ENCODE measurements at regions not wholly inside any gene's neighbourhood (a gene's known extent, or its start where the extent isn't known, plus 50 kb on each side); places are given as distances from the start of the nearest gene placed in this dataset.
"Not testable (repeated sequence)": the region's sequence is repeated elsewhere in the genome, so short reads cannot be mapped to it uniquely, and the experiment has no call there.

DNA sequence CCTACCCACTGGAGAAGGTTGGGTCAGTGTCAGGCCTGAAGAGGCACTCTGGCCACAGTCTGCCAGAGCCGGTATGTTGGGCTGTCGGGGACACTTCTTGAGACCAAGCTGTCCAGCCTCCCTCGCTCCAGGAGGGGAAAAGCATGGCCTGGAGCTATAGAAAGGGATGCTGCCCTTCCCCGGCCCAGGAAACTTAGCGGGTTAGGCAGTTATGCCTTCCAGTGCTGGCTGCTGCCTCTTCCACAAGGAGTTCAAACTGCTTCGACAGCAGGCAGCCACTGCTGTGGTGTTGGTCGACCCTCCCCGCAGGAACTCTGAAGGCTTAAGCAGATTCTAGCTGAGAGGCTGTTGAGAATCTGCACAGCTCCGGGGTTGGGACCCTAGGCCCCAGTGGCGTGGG lies 819.4 kb downstream of the DIPK2A start:
- no peaks in the 10 kb centered on the region for H3K36me3 Mint-ChIP-seq
- no peak for DNase-seq
- no peak overlapping the region for H3K27ac Mint-ChIP-seq
- peaks cover 5% of the 10 kb centered on the region for H3K9me3 Mint-ChIP-seq
- H3K4me1 Mint-ChIP-seq, result no peaks in the 10 kb centered on the region
- H3K27me3 Mint-ChIP-seq, result no peaks in the 10 kb centered on the region
- no peak overlapping the region for H3K4me3 Mint-ChIP-seq

DNA sequence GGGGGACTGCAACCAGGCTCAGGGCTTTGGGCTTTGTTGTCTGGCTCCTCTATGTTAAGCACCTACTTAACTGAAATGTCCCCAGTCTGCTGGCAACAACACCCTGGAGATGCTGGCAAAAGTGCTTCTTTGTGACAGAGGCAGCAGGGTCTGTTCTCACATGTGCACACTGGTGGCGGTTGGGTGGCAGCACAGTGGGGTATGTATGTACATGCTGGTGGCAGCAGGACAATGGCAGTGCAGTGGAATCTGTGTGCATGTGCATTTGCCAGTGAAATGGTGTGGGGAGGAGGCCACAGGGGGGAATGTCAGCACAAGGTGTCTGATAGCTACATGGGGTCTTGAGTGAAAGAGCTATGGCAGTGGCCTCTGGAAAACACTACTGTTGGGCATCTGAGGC lies 830.3 kb downstream of the DIPK2A start:
- Mint-ChIP-seq H3K9me3 (no peaks in the 10 kb centered on the region), H3K36me3 (no peaks in the 10 kb centered on the region), H3K27ac (no peak overlapping the region), H3K27me3 (no peaks in the 10 kb centered on the region), H3K4me1 (no peaks in the 10 kb centered on the region), H3K4me3 (no peak overlapping the region)
- DNase-seq, result no peak

DNA sequence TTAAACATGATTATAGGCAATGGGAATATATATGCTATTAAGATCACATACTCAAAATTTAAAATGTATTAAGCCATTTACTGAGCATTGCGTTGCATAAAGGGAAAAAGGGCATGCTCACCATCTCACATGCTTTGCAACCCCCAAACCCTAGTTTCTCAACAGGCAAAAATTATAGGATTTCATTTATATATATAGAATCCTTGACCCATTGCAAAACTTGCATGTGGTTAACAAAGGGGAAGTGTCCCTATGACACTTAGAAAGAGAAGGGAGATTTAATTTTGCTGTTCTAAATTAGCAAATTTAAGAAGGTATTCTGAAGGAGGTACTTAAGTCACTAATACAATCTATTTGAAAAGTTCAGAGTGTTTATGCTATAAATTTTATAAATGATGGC lies 837.8 kb downstream of the DIPK2A start:
- Mint-ChIP-seq H3K27me3 (no peaks in the 10 kb centered on the region), H3K9me3 (no peaks in the 10 kb centered on the region), H3K4me1 (no peaks in the 10 kb centered on the region), H3K36me3 (no peaks in the 10 kb centered on the region), H3K27ac (no peak overlapping the region), H3K4me3 (no peak overlapping the region)
- DNase-seq, result no peak

DNA sequence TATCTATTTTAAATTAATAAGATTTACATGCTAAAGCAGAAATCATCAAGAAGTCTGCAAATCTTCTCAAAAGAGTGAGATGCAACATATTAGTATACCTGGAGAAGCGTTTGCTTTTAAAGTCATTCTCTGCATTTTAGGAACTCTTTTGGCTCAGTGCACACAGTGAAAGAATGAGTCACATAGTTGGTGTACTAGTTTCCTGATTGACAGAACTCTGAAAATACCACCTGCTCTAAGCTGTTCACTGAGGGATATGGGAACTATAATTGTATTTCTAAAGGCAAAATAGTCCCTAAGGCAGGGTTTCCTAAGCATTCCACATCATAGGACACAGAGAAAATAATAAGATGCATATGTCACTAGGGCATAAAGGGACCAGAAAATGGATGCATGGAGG lies 838.5 kb downstream of the DIPK2A start:
- Mint-ChIP-seq H3K27me3 (no peaks in the 10 kb centered on the region), H3K27ac (no peak overlapping the region), H3K4me1 (no peaks in the 10 kb centered on the region), H3K9me3 (no peaks in the 10 kb centered on the region), H3K36me3 (no peaks in the 10 kb centered on the region), H3K4me3 (no peak overlapping the region)
- no peak for DNase-seq

DNA sequence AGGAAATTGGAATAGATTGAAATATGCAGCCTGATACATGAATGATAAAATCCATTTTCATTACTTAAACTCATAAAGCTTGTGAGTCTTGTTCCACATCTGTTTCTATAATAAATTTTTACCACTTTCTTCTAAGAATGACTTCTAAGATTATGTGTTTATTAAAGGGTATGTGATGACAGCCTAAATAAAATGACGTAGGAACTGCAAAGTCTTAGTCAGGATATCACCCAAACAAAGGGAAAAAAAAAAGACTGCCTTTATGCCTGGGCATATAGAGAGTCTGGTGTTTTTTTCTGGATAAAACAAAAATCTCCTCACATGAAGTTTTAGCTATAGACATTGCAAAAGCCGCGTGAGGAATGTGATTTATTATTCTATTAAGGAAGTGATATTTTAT lies 844.0 kb downstream of the DIPK2A start:
- no peaks in the 10 kb centered on the region for H3K36me3 Mint-ChIP-seq
- no peaks in the 10 kb centered on the region for H3K27me3 Mint-ChIP-seq
- no peaks in the 10 kb centered on the region for H3K9me3 Mint-ChIP-seq
- no peak for DNase-seq
- H3K4me1 Mint-ChIP-seq, result no peaks in the 10 kb centered on the region
- no peak overlapping the region for H3K4me3 Mint-ChIP-seq
- no peak overlapping the region for H3K27ac Mint-ChIP-seq

DNA sequence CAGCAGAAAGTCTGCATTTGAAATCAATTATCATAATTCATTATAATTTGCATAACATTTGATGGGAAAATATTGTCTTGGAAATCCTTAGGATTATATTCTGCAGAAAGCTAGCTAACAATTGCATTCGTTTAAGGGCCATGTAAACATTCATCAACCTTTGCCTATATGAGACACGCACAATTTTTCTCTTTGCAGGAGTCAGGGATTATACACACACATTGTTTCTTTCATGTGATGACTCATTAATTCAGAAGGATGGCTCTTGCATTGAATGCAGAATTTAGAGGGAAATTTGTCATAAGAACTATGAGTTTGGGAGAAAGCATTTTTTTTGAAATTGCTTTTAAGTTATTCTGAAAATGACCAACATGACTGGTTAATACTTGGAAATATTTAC lies 844.7 kb downstream of the DIPK2A start:
- H3K4me3 Mint-ChIP-seq, result no peak overlapping the region
- no peaks in the 10 kb centered on the region for H3K36me3 Mint-ChIP-seq
- H3K27me3 Mint-ChIP-seq, result no peaks in the 10 kb centered on the region
- no peaks in the 10 kb centered on the region for H3K4me1 Mint-ChIP-seq
- DNase-seq, result no peak
- no peak overlapping the region for H3K27ac Mint-ChIP-seq
- no peaks in the 10 kb centered on the region for H3K9me3 Mint-ChIP-seq

DNA sequence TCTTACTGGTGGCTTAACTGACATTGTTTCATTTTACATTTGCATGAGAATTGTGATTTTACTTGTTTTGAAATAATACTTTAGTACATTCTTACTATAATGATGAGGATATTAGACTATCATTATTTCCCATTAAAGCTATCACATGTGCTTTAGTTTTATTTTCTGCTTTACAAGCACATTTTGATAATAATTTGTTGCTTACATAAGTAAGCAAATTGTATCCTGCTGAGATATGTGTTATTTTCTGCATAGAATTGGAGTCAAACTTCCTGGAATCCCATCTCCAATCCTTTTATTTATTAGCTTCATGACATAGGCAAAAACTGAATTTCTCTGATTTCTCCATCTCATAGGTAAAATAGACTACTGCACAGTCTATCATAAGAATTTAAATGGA lies 847.4 kb downstream of the DIPK2A start:
- Mint-ChIP-seq H3K9me3 (no peaks in the 10 kb centered on the region), H3K27me3 (no peaks in the 10 kb centered on the region), H3K4me3 (no peak overlapping the region), H3K36me3 (no peaks in the 10 kb centered on the region), H3K4me1 (no peaks in the 10 kb centered on the region), H3K27ac (no peak overlapping the region)
- DNase-seq, result no peak

DNA sequence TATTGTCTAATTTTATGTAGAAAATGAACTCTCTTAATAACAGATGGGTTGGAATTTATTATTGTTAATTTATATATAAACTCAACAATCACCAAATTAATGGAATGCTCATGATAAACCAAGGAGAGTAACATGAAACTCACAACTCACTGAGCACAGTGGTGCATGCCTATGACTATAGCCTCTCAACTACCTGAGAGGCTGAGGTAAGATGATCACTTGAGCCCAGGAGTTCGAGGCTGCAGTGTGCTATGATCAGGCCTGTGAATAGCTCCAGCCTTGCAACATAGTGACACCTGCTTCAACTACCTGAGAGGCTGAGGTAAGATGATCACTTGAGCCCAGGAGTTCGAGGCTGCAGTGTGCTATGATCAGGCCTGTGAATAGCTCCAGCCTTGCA lies 848.6 kb downstream of the DIPK2A start:
- H3K27ac Mint-ChIP-seq, DNase-seq, H3K4me1 Mint-ChIP-seq, H3K27me3 Mint-ChIP-seq, H3K9me3 Mint-ChIP-seq, H3K36me3 Mint-ChIP-seq, H3K4me3 Mint-ChIP-seq: not testable (repeated sequence)

DNA sequence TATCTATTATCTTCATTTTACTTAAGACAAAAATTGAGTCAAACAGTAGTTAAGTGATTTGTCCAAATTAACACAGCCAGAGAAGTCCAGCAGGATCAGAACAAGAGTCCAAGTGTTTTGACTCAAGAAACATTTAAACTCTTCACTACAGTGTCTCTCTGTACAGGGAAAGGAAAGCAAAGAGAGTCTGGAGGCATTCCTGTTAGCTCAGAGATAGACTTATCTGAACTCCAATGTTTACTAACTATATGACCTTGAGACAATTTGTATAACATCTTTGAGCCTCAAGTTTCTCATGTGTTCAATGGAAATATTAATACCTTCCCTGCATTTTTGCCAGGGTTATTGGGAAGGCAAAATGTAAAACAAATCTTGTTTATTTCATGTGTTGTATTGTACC lies 849.1 kb downstream of the DIPK2A start:
- Mint-ChIP-seq H3K27me3 (no peaks in the 10 kb centered on the region), H3K4me1 (no peaks in the 10 kb centered on the region), H3K36me3 (no peaks in the 10 kb centered on the region), H3K27ac (no peak overlapping the region), H3K9me3 (no peaks in the 10 kb centered on the region), H3K4me3 (no peak overlapping the region)
- no peak for DNase-seq

DNA sequence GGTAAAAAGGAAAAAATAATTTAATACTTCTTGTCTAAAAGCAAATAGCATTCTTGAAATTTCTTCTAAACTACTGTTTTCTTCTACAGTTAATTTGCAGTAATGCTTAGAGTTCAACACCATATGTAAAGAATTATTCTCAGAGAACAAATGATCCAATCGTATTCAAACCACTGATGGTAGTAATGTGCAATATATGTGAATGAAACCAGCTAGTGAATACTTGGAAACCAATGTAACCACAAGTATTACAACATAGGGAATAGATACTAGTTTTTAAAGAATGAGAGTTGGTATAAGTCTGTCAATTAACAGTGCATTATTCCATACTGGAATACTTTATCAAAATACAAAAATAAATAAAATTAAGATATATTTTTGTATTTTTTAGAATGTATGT lies 850.0 kb downstream of the DIPK2A start:
- Mint-ChIP-seq H3K4me1 (no peaks in the 10 kb centered on the region), H3K4me3 (no peak overlapping the region), H3K36me3 (no peaks in the 10 kb centered on the region), H3K27ac (no peak overlapping the region), H3K27me3 (no peaks in the 10 kb centered on the region), H3K9me3 (no peaks in the 10 kb centered on the region)
- no peak for DNase-seq

DNA sequence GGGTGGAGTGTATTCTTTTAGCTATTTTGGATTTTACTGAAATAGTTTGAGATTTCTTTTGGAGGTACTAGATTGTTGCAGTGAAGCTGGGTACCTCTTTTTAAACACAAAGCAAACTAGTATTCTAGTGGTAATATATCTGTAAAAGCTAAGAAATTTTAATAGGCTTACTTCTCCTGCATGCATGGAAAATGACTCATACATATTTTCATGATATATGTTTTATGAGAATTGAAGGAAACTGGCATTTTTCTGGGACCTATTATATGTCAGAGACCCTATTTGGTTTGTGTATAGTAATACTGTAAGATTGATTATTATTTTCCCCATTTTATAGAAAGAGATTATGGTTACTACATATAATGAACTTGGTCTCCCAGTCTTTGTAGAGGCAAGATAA lies 851.0 kb downstream of the DIPK2A start:
- Mint-ChIP-seq H3K4me1 (no peaks in the 10 kb centered on the region), H3K27me3 (no peaks in the 10 kb centered on the region), H3K9me3 (no peaks in the 10 kb centered on the region), H3K27ac (no peak overlapping the region), H3K36me3 (no peaks in the 10 kb centered on the region), H3K4me3 (no peak overlapping the region)
- no peak for DNase-seq

DNA sequence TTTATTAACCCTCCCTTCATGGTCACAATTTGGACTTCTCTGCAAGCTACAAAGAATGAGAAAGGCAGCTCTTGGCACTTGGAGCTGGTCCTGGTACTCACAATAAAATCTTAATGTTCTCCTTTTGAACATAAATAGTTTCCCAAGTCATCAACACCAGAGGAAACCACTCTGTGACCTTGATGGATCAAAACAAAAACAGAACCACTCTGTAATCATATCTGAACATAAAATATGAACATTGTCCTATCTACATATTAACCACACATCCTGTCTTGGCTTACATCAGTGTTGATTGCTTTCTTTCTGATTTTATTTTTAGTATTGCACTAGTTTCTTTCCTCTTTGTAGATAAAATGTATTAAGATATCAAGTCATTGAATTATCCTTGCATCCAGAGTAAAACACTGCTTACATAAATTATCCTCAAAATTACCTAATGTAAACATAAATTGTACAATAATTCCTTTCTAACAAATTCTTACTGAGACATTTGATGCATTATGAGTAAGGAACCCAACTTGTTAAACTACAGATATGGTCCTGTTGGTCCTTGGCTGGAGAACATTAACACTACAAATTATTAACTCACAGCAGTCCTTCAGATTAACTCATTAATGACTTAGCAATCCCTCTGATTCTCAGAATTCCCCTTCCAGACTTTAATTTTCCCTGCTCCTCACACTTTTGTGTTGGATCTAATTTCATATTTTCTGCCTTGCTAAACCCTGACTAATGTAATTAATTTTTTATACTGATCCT lies 860.5 kb downstream of the DIPK2A start:
- Mint-ChIP-seq H3K27me3 (no peaks in the 10 kb centered on the region), H3K4me3 (no peak overlapping the region), H3K4me1 (no peaks in the 10 kb centered on the region), H3K9me3 (peaks cover 7% of the 10 kb centered on the region), H3K36me3 (no peaks in the 10 kb centered on the region), H3K27ac (no peak overlapping the region)
- DNase-seq, result no peak

DNA sequence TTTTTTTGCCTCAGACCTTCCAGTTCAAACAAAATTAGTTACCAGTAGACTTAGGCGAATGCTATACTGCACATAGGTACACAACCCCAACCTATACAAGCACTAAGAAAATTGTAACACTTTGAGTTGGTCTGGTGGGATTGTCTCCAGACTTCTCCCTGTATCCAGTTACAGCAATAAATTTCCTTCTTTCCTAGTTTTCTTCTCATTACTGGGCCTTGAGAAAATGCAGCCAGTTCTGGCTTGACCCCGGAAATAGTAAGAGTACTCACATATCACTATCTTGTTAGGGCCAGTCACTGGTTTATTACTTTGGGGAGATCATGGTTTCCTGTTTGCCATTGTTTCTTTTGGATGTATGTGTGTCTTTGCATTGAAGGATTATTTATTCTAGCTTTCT lies 868.4 kb downstream of the DIPK2A start:
- H3K9me3 Mint-ChIP-seq, result peaks cover 8% of the 10 kb centered on the region
- no peaks in the 10 kb centered on the region for H3K4me1 Mint-ChIP-seq
- H3K27me3 Mint-ChIP-seq, result no peaks in the 10 kb centered on the region
- H3K36me3 Mint-ChIP-seq, result no peaks in the 10 kb centered on the region
- DNase-seq, result no peak
- H3K27ac Mint-ChIP-seq, result no peak overlapping the region
- H3K4me3 Mint-ChIP-seq, result no peak overlapping the region

DNA sequence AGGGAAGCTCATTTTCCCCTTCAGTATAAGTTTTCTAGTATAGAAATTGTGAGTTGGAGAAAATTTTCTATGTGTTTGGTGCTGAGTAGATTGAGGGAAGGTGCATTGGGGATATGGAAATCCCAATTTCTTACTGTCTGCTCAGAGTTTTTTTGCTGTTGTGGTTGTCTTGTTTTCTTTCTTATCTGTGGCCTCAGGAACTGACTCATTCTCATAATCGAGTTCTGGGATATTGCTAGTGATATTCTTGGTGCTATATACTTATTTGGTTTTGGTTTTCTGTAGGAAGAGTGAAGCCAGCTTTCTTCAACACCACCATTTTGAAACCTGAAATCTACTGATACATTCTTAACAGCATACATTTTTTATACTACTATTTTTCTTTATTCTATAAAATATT lies 869.2 kb downstream of the DIPK2A start:
- H3K9me3 Mint-ChIP-seq, result peaks cover 7% of the 10 kb centered on the region
- H3K27me3 Mint-ChIP-seq, result no peaks in the 10 kb centered on the region
- no peaks in the 10 kb centered on the region for H3K4me1 Mint-ChIP-seq
- no peak for DNase-seq
- H3K4me3 Mint-ChIP-seq, result no peak overlapping the region
- no peak overlapping the region for H3K27ac Mint-ChIP-seq
- no peaks in the 10 kb centered on the region for H3K36me3 Mint-ChIP-seq

DNA sequence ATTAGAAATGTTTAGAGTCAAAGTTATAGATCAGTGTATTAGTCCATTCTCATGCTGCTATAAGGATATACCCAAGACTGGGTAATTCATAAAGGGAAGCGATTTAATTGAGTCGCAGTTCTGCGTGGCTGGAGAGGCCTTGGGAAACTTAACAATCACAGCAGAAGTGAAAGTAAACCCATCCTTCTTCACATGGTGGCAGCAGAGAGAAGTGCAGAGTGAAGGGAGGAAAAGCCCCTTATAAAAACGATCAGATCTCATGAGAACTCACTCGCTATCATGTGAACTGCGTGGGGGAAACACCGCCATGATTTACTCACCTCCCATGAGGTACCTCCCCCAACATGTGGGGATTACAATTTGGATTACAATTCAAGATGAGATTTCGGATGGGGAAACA lies 871.5 kb downstream of the DIPK2A start:
- Mint-ChIP-seq H3K4me1 (no peaks in the 10 kb centered on the region), H3K4me3 (no peak overlapping the region), H3K36me3 (no peaks in the 10 kb centered on the region), H3K27me3 (no peaks in the 10 kb centered on the region), H3K27ac (no peak overlapping the region), H3K9me3 (peaks cover 5% of the 10 kb centered on the region)
- no peak for DNase-seq

DNA sequence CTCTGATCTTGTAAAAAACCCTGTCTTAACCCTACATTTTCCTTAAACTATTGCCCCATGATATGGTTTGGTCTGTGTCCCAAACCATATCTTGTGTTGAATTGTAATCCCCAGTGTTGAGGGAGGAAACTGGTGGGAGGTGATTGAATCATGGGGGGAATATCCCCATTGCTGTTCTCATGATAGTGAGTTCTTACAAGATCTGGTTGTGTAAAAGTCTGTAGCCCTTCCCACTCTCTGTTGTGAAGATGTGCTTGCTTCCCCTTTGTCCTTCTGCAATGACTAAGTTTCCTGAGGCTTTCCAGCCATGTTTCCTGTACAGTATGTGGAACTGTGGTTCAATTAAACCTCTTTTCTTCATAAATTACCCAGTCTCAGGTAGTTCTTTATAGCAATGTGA lies 881.4 kb downstream of the DIPK2A start:
- no peak for DNase-seq
- H3K27ac Mint-ChIP-seq, result no peak overlapping the region
- H3K36me3 Mint-ChIP-seq, result no peaks in the 10 kb centered on the region
- no peak overlapping the region for H3K4me3 Mint-ChIP-seq
- H3K4me1 Mint-ChIP-seq, result no peaks in the 10 kb centered on the region
- H3K27me3 Mint-ChIP-seq, result no peaks in the 10 kb centered on the region
- H3K9me3 Mint-ChIP-seq, result no peaks in the 10 kb centered on the region

DNA sequence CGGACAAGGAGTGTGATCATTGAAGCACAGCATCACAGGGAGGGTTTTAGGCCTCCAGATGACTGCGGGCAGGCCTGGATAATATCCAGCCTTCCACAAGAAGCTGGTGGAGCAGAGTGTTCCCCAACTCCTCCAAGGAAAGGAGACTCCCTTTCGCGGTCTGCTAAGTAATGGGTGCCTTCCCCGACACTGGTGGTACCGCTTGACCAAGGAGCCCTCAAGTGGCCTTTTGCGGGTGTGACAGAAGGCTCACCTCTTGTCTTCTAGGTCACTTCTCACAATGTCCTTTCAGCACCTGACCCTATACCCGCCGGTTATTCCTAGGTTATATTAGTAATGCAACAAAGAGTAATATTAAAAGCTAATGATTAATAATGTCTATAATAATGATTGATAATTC lies 882.4 kb downstream of the DIPK2A start:
- not testable (repeated sequence) for H3K36me3 Mint-ChIP-seq, H3K4me3 Mint-ChIP-seq, H3K27me3 Mint-ChIP-seq, H3K27ac Mint-ChIP-seq, DNase-seq, H3K9me3 Mint-ChIP-seq, H3K4me1 Mint-ChIP-seq
